HepG2 (cell line): ENCODE measurements at regions not wholly inside any gene's neighbourhood (a gene's known extent, or its start where the extent isn't known, plus 50 kb on each side); places are given as distances from the start of the nearest gene placed in this dataset.

Source experiments
- ATAC-seq: fragments of 200-7000 bp; cut with Tn5 transposase; 3 replicates; pipeline ENCODE4 v1.9.1; 2020; ENCODE audit warnings: mild to moderate bottlenecking, moderate library complexity
- BruUV-seq: library from RNA; stranded (reverse); fragments of 400-500 nt; replicated peaks from 2 replicates; lab custom pipeline; 2021; lab: Mats Ljungman, UMichigan
- CTCF ChIA-PET: fragments of 300-600 bp; formaldehyde crosslinking; extraction: SDS; loops from one replicate; lab custom pipeline; 2021; ENCODE audit warnings: low total read pairs, inconsistent platforms, low intra/inter-chr PET ratio; lab: Yijun Ruan, JAX
- POLR2A ChIA-PET: fragments of 350-600 bp; sonication (Branson Sonifier 250); formaldehyde crosslinking; loops from one replicate; lab custom pipeline; 2020; ENCODE audit warnings: antibody characterized with exemption, inconsistent platforms; lab: Yijun Ruan, JAX
- DNase-seq: peaks from one replicate; pipeline ENCODE4 v3.0.0-alpha.2; 2015; ENCODE audit warnings: low spot score
- FAIRE-seq: peaks from 3 replicates; lab custom pipeline; 2011; peaks lifted over from hg19 to GRCh38; lab: Jason Lieb, UNC
- H2AFZ ChIP-seq: one replicate; pipeline ENCODE4 v1.6.1; 2011; ENCODE audit warnings: low read length, inconsistent platforms
- H3K27ac ChIP-seq: fragments of 300-600 bp; 3 replicates; pipeline ENCODE4 v1.8.0; 2011; ENCODE audit warnings: mixed run types, mild to moderate bottlenecking, mixed read lengths, low read length, inconsistent platforms; ENCODE audit not compliant: insufficient read depth; ENCODE audit errors: extremely low read length
- H3K27me3 ChIP-seq, 2 experiments: fragments of 200-600 bp in 1 of 2; 2 replicates in 1 of 2; 3 replicates in 1 of 2; pipeline versions ENCODE4 v1.6.0 to v1.8.0; 2011; ENCODE audit warnings: low read length in 2 of 2, mild to moderate bottlenecking in 2 of 2, moderate library complexity in 2 of 2, inconsistent platforms in 1 of 2; ENCODE audit not compliant: insufficient read depth in 2 of 2, control insufficient read depth in 1 of 2
- H3K36me3 ChIP-seq, 2 experiments: fragments of 200-600 bp in 1 of 2; replicated peaks in 1 of 2; 2 replicates in 1 of 2; 3 replicates in 1 of 2; pipeline versions ENCODE4 v1.5.1 to v1.8.0; 2011; ENCODE audit warnings: low read length in 2 of 2, inconsistent platforms in 1 of 2; ENCODE audit not compliant: insufficient read depth in 2 of 2, control insufficient read depth in 1 of 2
- H3K4me1 ChIP-seq: 2 replicates; pipeline ENCODE4 v1.5.1; 2012; ENCODE audit warnings: low read length, inconsistent platforms; ENCODE audit not compliant: insufficient read depth
- H3K4me2 ChIP-seq: 2 replicates; pipeline ENCODE4 v1.6.0; 2011; ENCODE audit warnings: low read depth, low read length, inconsistent platforms
- H3K4me3 ChIP-seq, 3 experiments: fragments of 200-600 bp in 1 of 3; sonication (generic), shearing (Covaris generic) in 1 of 3; replicated peaks in 1 of 3; 2 replicates each; pipeline ENCODE4 v1.5.1; 2011 to 2016; ENCODE audit warnings: low read length in 3 of 3, inconsistent platforms in 2 of 3, low read depth in 2 of 3, mild to moderate bottlenecking in 2 of 3, control low read depth in 1 of 3, mixed read lengths in 1 of 3; ENCODE audit not compliant: insufficient read depth in 1 of 3
- H3K79me2 ChIP-seq: one replicate; pipeline ENCODE4 v1.6.1; 2011; ENCODE audit warnings: low read length, inconsistent platforms; ENCODE audit not compliant: insufficient read depth
- H3K9ac ChIP-seq: 2 replicates; pipeline ENCODE4 v1.6.0; 2011; ENCODE audit warnings: mild to moderate bottlenecking, low read depth, low read length, inconsistent platforms; ENCODE audit not compliant: insufficient read depth
- H3K9me3 ChIP-seq: 2 replicates; pipeline ENCODE4 v1.5.1; 2012; ENCODE audit warnings: mild to moderate bottlenecking, low read length
- H4K20me1 ChIP-seq: 2 replicates; pipeline ENCODE4 v1.6.0; 2011; ENCODE audit warnings: inconsistent platforms, mild to moderate bottlenecking, low read length, moderate library complexity; ENCODE audit not compliant: insufficient read depth
- CEBPG ChIP-seq: IDR thresholded peaks from 2 replicates; pipeline ENCODE4 v1.6.1; 2016
- CREM ChIP-seq, 2 experiments: sonication (generic) in 1 of 2; formaldehyde crosslinking in 1 of 2; IDR thresholded peaks; 2 replicates each; pipeline versions ENCODE4 v1.4.0 to v1.6.1; 2016 to 2020; ENCODE audit warnings: antibody characterized with exemption in 1 of 2, mild to moderate bottlenecking in 1 of 2, missing genetic modification reagents in 1 of 2
- FOXP4 ChIP-seq: sonication (generic); formaldehyde crosslinking; IDR thresholded peaks from 2 replicates; pipeline ENCODE4 v1.4.0; 2020; ENCODE audit warnings: missing genetic modification reagents
- IKZF5 ChIP-seq: IDR thresholded peaks from 2 replicates; pipeline ENCODE4 v1.6.1; 2018; ENCODE audit warnings: missing genetic modification reagents, mild to moderate bottlenecking, missing compliant biosample characterization
- MXI1 ChIP-seq: IDR thresholded peaks from 3 replicates; pipeline ENCODE4 v1.6.1; 2012; ENCODE audit warnings: low read depth, low read length, inconsistent platforms, borderline replicate concordance
- MYC ChIP-seq: sonication (generic); formaldehyde crosslinking; IDR thresholded peaks from 2 replicates; pipeline ENCODE4 v1.9.0; 2021; ENCODE audit warnings: missing genetic modification reagents, borderline replicate concordance
- PAX8 ChIP-seq: sonication (generic); formaldehyde crosslinking; IDR thresholded peaks from 2 replicates; pipeline ENCODE4 v1.8.0; 2022; ENCODE audit warnings: mild to moderate bottlenecking, missing genetic modification reagents, borderline replicate concordance
- SIX4 ChIP-seq: sonication (generic); formaldehyde crosslinking; IDR thresholded peaks from 2 replicates; pipeline ENCODE4 v1.4.0; 2020; ENCODE audit warnings: missing genetic modification reagents
- SMAD1 ChIP-seq: sonication (generic); formaldehyde crosslinking; IDR thresholded peaks from 2 replicates; pipeline ENCODE4 v1.4.0; 2020; ENCODE audit warnings: missing genetic modification reagents, low read depth, mild to moderate bottlenecking, borderline replicate concordance
- TFAP4 ChIP-seq: sonication (generic); IDR thresholded peaks from 2 replicates; pipeline ENCODE4 v1.6.1; 2016; ENCODE audit warnings: low read depth, borderline replicate concordance
- ZBTB20 ChIP-seq: sonication (generic); formaldehyde crosslinking; IDR thresholded peaks from 2 replicates; pipeline ENCODE4 v1.8.1; 2023; ENCODE audit warnings: missing genetic modification reagents, low read depth, mild to moderate bottlenecking, borderline replicate concordance
- ZNF333 ChIP-seq: sonication (generic); formaldehyde crosslinking; IDR thresholded peaks from 2 replicates; pipeline ENCODE4 v1.4.0; 2020; ENCODE audit warnings: mild to moderate bottlenecking, missing genetic modification reagents, borderline replicate concordance
- ZNF552 ChIP-seq: sonication (generic); formaldehyde crosslinking; IDR thresholded peaks from 2 replicates; pipeline ENCODE4 v1.9.0; 2022; ENCODE audit warnings: missing genetic modification reagents, mild to moderate bottlenecking, borderline replicate concordance
- ZNF772 ChIP-seq: sonication (generic); formaldehyde crosslinking; IDR thresholded peaks from 2 replicates; pipeline ENCODE4 v1.5.0; 2020; ENCODE audit warnings: mild to moderate bottlenecking, missing genetic modification reagents
- WGBS: methylation state at CpG from one replicate; pipeline ENCODE4 v1.1.6; 2017; ENCODE audit warnings: low lambda C conversion rate; 5-methylcytosine and 5-hydroxymethylcytosine counted together
- in situ Hi-C: cut with HindIII; loops from 2 replicates; pipeline ENCODE4 v1.10.0; 2017; ENCODE audit warnings: low pct_unique_long_range_greater_than_20kb; ENCODE audit not compliant: extremely low pct_ligation_motif_present
- intact Hi-C: fragments of 100-400 bp; cut with micrococcal nuclease; formaldehyde crosslinking; loops from one replicate; pipeline ENCODE4 v1.10.0; 2022; ENCODE audit not compliant: unreplicated experiment
- TF ChIP-seq, protein P1 (sequence below): sonication (generic); formaldehyde crosslinking; conservative IDR thresholded peaks from 2 replicates; pipeline ENCODE4 v1.8.0; 2022; ENCODE audit warnings: missing genetic modification reagents

DNA sequence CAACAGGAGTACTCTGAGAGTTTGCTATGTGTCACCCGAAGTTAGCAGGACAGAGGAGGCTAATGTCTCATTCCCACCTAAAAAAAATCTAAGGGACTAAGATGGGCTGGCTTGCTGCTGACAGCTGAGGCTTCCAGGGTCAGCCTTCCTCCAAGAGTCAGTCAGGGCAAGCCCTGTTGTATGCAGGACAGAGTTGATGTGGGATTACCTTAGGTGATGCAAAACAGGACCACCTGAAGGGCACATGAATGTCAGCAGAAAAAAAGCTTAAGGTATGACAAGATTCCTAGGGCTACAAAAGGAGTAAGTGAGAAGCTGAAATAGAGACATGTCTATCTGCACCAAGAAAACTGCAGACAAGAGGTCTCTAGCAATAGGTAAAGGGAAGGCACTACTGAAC is 151.5 kb downstream of the NHLRC3 start:
- Histone ChIP-seq H4K20me1 (no peaks in the 10 kb centered on the region), H3K4me3 (no peak overlapping the region), H3K4me1 (no peaks in the 10 kb centered on the region), H2AFZ (no peak overlapping the region), H3K9me3 (no peaks in the 10 kb centered on the region), H3K9ac (no peak overlapping the region), H3K27me3 (no peaks in the 10 kb centered on the region; a peak in 1 of 5 replicates), H3K27ac (no peak overlapping the region), H3K4me2 (no peak overlapping the region), H3K36me3 (no peaks in the 10 kb centered on the region), H3K79me2 (no peaks in the 10 kb centered on the region)
- ATAC-seq (no peak), DNase-seq (no peak), FAIRE-seq (no peak)
- intact Hi-C loops (no loop called here), in situ Hi-C loops (no loop called here)
- WGBS = 0% methylated on average over 1 of the region's 1 CpG
- ChIA-PET POLR2A (no interaction called here), CTCF (no interaction called here)
- BruUV-seq = no TSS peak
- no peak for TF ChIP-seq MYC (CRISPR knock-in tag)
- TF ChIP-seq ZNF772 (CRISPR knock-in tag) = no peak
- TF ChIP-seq MXI1 = no peak
- TF ChIP-seq, protein P1, sequence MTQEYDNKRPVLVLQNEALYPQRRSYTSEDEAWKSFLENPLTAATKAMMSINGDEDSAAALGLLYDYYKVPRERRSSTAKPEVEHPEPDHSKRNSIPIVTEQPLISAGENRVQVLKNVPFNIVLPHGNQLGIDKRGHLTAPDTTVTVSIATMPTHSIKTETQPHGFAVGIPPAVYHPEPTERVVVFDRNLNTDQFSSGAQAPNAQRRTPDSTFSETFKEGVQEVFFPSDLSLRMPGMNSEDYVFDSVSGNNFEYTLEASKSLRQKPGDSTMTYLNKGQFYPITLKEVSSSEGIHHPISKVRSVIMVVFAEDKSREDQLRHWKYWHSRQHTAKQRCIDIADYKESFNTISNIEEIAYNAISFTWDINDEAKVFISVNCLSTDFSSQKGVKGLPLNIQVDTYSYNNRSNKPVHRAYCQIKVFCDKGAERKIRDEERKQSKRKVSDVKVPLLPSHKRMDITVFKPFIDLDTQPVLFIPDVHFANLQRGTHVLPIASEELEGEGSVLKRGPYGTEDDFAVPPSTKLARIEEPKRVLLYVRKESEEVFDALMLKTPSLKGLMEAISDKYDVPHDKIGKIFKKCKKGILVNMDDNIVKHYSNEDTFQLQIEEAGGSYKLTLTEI (CRISPR knock-in tag) = no peak
- no peak for TF ChIP-seq PAX8 (CRISPR knock-in tag)
- TF ChIP-seq FOXP4 (CRISPR knock-in tag) = no peak
- TF ChIP-seq SMAD1 (CRISPR knock-in tag) = no peak
- no peak for TF ChIP-seq ZBTB20 (CRISPR knock-in tag)
- TF ChIP-seq ZNF333 (CRISPR knock-in tag) = no peak
- no peak for TF ChIP-seq SIX4 (CRISPR knock-in tag)
- TF ChIP-seq TFAP4 = no peak
- TF ChIP-seq ZNF552 (CRISPR knock-in tag) = no peak
- no peak for TF ChIP-seq CEBPG (CRISPR knock-in tag)
- no peak for TF ChIP-seq IKZF5
- TF ChIP-seq CREM (IDR thresholded peaks at IDR 0.05) = no peak
- TF ChIP-seq CREM (CRISPR knock-in tag; IDR thresholded peaks at IDR 0.05) = no peak
